ENCODE measurements at regions not wholly inside any gene's neighbourhood (a gene's known extent, or its start where the extent isn't known, plus 50 kb on each side); places are given as distances from the start of the nearest gene placed in this dataset.

DNA sequence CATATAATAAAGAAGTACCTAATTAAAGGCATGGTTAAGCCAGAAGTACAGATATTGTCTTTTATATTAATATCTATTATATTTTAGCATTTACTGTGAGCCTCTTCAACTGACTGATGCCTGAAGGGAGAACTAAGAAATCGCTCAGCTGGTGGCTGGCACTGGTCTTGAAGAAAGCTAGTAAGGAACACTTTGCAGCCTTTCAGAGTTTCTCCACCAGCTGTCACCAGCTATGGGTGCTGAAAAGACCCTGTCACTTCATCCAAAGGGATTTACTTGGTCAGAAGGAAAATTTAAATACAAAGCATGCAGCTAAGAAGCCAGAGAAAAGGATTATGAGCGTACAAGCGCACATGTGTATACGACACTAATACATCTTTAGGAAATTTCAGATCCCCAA, 525.9 kb downstream of the TMEM182 start:
- Histone ChIP-seq H3K4me1 (no peaks in the 10 kb centered on the region), H3K36me3 (no peaks in the 10 kb centered on the region), H3K9me3 (no peaks in the 10 kb centered on the region), H3K27me3 (no peaks in the 10 kb centered on the region), H3K4me3 (no peak overlapping the region), H3K27ac (no peak overlapping the region)
- TF ChIP-seq POLR2AphosphoS5 (IDR thresholded peaks at IDR 0.05) (no peak), POLR2A (IDR thresholded peaks at IDR 0.05) (no peak)
- TF ChIP-seq, protein P1, sequence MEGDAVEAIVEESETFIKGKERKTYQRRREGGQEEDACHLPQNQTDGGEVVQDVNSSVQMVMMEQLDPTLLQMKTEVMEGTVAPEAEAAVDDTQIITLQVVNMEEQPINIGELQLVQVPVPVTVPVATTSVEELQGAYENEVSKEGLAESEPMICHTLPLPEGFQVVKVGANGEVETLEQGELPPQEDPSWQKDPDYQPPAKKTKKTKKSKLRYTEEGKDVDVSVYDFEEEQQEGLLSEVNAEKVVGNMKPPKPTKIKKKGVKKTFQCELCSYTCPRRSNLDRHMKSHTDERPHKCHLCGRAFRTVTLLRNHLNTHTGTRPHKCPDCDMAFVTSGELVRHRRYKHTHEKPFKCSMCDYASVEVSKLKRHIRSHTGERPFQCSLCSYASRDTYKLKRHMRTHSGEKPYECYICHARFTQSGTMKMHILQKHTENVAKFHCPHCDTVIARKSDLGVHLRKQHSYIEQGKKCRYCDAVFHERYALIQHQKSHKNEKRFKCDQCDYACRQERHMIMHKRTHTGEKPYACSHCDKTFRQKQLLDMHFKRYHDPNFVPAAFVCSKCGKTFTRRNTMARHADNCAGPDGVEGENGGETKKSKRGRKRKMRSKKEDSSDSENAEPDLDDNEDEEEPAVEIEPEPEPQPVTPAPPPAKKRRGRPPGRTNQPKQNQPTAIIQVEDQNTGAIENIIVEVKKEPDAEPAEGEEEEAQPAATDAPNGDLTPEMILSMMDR (IDR thresholded peaks at IDR 0.05): no peak
- no peak for DNase-seq (ENCODE audit: low spot score in 2 of 2)
- intact Hi-C loops (cut with DNase I; ENCODE audit: low total_unique reads): no loop called here

DNA sequence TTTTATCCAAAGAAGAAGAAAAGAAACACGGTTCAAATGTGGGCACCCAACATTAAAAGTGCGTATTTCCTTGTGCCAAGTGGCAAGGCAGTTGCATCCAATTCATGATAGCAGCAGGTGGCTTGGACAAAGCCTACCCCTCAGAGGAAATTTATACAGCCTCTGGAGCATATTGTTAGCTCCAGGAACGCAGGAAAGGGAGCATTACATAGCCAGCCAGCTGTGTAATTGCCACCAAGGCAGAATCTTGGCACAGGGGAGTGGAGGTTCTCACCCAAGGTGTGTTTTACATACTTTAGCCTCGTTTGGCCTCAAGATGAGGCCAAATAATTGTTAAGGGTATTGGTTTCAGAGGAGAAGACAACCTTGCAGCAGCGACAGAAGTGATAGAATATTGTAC, 526.9 kb downstream of the TMEM182 start:
- DNase-seq (ENCODE audit: low spot score in 2 of 2): no peak
- Histone ChIP-seq H3K4me1 (no peaks in the 10 kb centered on the region), H3K27me3 (no peaks in the 10 kb centered on the region), H3K9me3 (no peaks in the 10 kb centered on the region), H3K4me3 (no peak overlapping the region), H3K36me3 (no peaks in the 10 kb centered on the region), H3K27ac (no peak overlapping the region)
- intact Hi-C loops (cut with DNase I; ENCODE audit: low total_unique reads): no loop called here
- TF ChIP-seq, protein P1 (IDR thresholded peaks at IDR 0.05): no peak
- no peak for TF ChIP-seq POLR2A (IDR thresholded peaks at IDR 0.05)
- TF ChIP-seq POLR2AphosphoS5 (IDR thresholded peaks at IDR 0.05): no peak

DNA sequence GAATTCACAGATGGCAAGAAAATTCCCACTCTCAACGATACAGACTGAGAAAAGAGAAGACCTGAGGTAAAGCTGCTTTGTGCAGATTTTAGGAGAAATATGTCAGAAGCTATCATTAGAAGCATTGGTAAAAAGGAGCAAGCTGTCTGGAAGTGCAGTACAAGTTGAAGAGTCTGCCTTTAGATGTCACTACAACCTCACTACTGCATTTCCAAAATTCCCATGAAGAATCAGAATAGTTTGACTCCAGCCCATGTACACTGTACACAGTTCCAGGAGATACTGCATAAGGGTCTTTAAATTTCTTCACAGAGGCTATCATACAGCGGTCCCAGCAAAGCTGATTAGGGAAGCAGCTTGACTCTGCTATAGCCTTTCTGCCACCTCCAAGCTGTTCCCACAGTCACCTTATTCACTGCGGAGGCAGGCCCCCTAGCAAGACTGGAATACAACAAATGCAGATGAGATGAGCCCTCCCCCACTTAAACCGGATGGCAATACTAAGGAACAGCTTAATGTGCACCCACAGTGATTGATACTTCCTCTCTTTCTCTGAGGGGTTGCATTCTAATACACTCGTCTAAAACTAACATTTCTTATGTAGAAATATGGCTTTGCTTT, 527.4 kb downstream of the TMEM182 start:
- TF ChIP-seq, protein P1 (IDR thresholded peaks at IDR 0.05): no peak
- TF ChIP-seq POLR2AphosphoS5 (IDR thresholded peaks at IDR 0.05) (no peak), POLR2A (IDR thresholded peaks at IDR 0.05) (no peak)
- no peak overlapping the region for H3K27ac ChIP-seq

DNA sequence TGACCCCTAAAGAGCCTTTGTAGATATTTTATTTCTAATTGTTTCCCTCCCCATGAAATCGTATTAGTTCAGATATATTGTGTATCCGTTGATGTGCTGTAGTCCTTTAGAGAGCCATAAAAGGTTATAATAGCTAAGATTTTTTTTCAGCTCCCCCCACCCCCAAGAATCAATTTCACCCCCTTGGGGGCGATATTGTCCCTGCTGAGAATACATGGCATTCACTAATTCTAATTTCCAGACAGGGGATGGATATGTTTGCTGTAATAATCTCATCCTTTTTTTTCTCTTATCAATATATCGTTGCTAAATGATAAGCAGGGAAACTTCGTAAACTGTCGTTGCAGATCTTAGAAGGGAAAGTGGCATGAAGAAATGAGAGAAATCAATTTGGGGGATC, 530.7 kb downstream of the TMEM182 start:
- Histone ChIP-seq H3K27ac (no peak overlapping the region), H3K4me3 (no peak overlapping the region), H3K4me1 (no peaks in the 10 kb centered on the region), H3K27me3 (no peaks in the 10 kb centered on the region), H3K36me3 (no peaks in the 10 kb centered on the region), H3K9me3 (no peaks in the 10 kb centered on the region)
- no peak for DNase-seq (ENCODE audit: low spot score in 2 of 2)
- TF ChIP-seq, protein P1 (IDR thresholded peaks at IDR 0.05): no peak
- TF ChIP-seq POLR2A (IDR thresholded peaks at IDR 0.05): no peak
- no peak for TF ChIP-seq POLR2AphosphoS5 (IDR thresholded peaks at IDR 0.05)
- intact Hi-C loops (cut with DNase I; ENCODE audit: low total_unique reads): no loop called here

More for the DNA sequence above, 527.4 kb downstream of the TMEM182 start:
- Histone ChIP-seq H3K4me1 (no peaks in the 10 kb centered on the region), H3K27me3 (no peaks in the 10 kb centered on the region), H3K4me3 (no peak overlapping the region), H3K9me3 (no peaks in the 10 kb centered on the region), H3K36me3 (no peaks in the 10 kb centered on the region)
- DNase-seq (ENCODE audit: low spot score in 2 of 2): no peak
- intact Hi-C loops (cut with DNase I; ENCODE audit: low total_unique reads): no loop called here

DNA sequence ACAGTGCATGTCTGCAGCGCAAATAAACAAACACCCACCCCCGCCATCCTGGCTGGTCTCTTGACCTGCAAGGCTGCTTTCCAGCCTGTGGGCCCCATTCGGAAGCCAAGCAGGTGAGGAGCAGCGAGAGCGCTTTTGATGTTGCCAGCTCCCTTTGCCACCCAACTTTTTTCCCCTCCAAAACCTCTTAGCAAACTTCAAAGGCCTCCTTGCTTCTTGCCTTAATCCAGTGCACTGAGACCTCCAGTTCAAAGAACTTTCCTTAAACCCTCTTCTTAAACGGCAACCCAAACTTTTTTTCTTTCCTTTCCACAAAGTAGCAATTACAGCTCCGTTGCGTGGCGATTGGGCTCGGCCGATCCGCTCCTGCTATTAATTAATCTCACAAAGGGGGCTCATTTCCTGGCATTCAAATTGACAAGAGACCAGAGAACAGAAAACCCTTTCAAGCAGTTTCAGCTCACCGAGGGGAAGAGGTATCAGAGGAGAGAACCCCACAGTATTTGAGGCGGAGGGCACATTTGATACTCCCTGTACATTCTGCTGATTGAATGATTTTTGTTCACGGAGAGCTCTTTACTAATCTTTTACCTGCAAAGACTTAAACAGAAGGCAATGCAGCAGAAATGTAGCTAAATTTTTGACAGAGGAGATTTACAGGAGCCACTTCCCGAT, 531.4 kb downstream of the TMEM182 start:
- Histone ChIP-seq H3K4me1 (no peaks in the 10 kb centered on the region), H3K4me3 (peak overlapping the region in 1 of 3 donors; percentile 8), H3K27ac (no peak overlapping the region), H3K27me3 (no peaks in the 10 kb centered on the region), H3K9me3 (no peaks in the 10 kb centered on the region), H3K36me3 (no peaks in the 10 kb centered on the region)
- no peak for DNase-seq (ENCODE audit: low spot score in 2 of 2)
- intact Hi-C loops (cut with DNase I; ENCODE audit: low total_unique reads): no loop called here
- TF ChIP-seq, protein P1 (IDR thresholded peaks at IDR 0.05): no peak
- TF ChIP-seq POLR2A (IDR thresholded peaks at IDR 0.05) (no peak), POLR2AphosphoS5 (IDR thresholded peaks at IDR 0.05) (no peak)
